GM18861 (cell line): ENCODE measurements at regions not wholly inside any gene's neighbourhood (a gene's known extent, or its start where the extent isn't known, plus 50 kb on each side); places are given as distances from the start of the nearest gene placed in this dataset.
"Not testable (repeated sequence)": the region's sequence is repeated elsewhere in the genome, so short reads cannot be mapped to it uniquely, and the experiment has no call there.

Source experiments
- ATAC-seq: cut with Tn5 transposase; IDR thresholded peaks from one replicate; pipeline ENCODE4 v1.9.1; 2021; ENCODE audit not compliant: unreplicated experiment

GRCh38 chr21:35384375-35384774, 335.3 kb upstream of the RUNX1 start:
- ATAC-seq = no peak

- ATAC-seq = no peak
Observed at GRCh38 chr21:35382696-35383095, 333.6 kb upstream of the RUNX1 start.

- ATAC-seq = no peak
Observed at GRCh38 chr21:35381743-35382310, 332.7 kb upstream of the RUNX1 start.

GRCh38 chr21:35380304-35380703, 331.2 kb upstream of the RUNX1 start:
- not testable (repeated sequence) for ATAC-seq

GRCh38 chr21:35378881-35379280, 329.8 kb upstream of the RUNX1 start:
- ATAC-seq = no peak

GRCh38 chr21:35377505-35378090, 328.5 kb upstream of the RUNX1 start:
- no peak for ATAC-seq

GRCh38 chr21:35376406-35377135, 327.5 kb upstream of the RUNX1 start:
- no peak for ATAC-seq

GRCh38 chr21:35375115-35375514, 326.0 kb upstream of the RUNX1 start:
- ATAC-seq = no peak

- no peak for ATAC-seq
Observed at GRCh38 chr21:35373998-35374397, 324.9 kb upstream of the RUNX1 start.

- ATAC-seq = no peak
Observed at GRCh38 chr21:35372201-35372600, 323.1 kb upstream of the RUNX1 start.

GRCh38 chr21:35370671-35371070, 321.6 kb upstream of the RUNX1 start:
- no peak for ATAC-seq

- ATAC-seq = no peak
Observed at GRCh38 chr21:35370071-35370470, 321.0 kb upstream of the RUNX1 start.

GRCh38 chr21:35368326-35368725, 319.2 kb upstream of the RUNX1 start:
- ATAC-seq = no peak

GRCh38 chr21:35367553-35367952, 318.5 kb upstream of the RUNX1 start:
- no peak for ATAC-seq

- ATAC-seq = no peak
Observed at GRCh38 chr21:35366394-35367080, 317.4 kb upstream of the RUNX1 start.

- ATAC-seq = no peak
Observed at GRCh38 chr21:35363458-35363857, 314.4 kb upstream of the RUNX1 start.

GRCh38 chr21:35361988-35362387, 312.9 kb upstream of the RUNX1 start:
- no peak for ATAC-seq

GRCh38 chr21:35360870-35361570, 311.9 kb upstream of the RUNX1 start:
- no peak for ATAC-seq

GRCh38 chr21:35359076-35359475, 310.0 kb upstream of the RUNX1 start:
- ATAC-seq = no peak

- ATAC-seq = no peak
Observed at GRCh38 chr21:35358008-35358407, 308.9 kb upstream of the RUNX1 start.

- ATAC-seq = no peak
Observed at GRCh38 chr21:35357041-35357780, 308.1 kb upstream of the RUNX1 start.
